H9 (cell line): ENCODE measurements at regions not wholly inside any gene's neighbourhood (a gene's known extent, or its start where the extent isn't known, plus 50 kb on each side); places are given as distances from the start of the nearest gene placed in this dataset.

Experiments used
- DNase-seq: peaks from one replicate; pipeline ENCODE4 v3.0.0-alpha.2; 2017
- H2AFZ ChIP-seq: one replicate; pipeline ENCODE4 v1.6.1; 2013; ENCODE audit warnings: mild to moderate bottlenecking, low read length, control low read depth, moderate library complexity
- H2AK5ac ChIP-seq: 2 replicates; pipeline ENCODE4 v1.6.1; 2013; ENCODE audit warnings: low read length, control low read depth, mixed read lengths; ENCODE audit not compliant: insufficient read length
- H2BK120ac ChIP-seq: one replicate; pipeline ENCODE4 v1.6.1; 2013; ENCODE audit warnings: low read depth, mild to moderate bottlenecking, low read length, control low read depth, inconsistent platforms; ENCODE audit not compliant: poor library complexity, severe bottlenecking
- H2BK12ac ChIP-seq: 2 replicates; pipeline ENCODE4 v1.6.1; 2013; ENCODE audit warnings: low read length, control low read depth, mixed read lengths, low read depth; ENCODE audit not compliant: insufficient read length
- H2BK15ac ChIP-seq: 2 replicates; pipeline ENCODE4 v1.6.1; 2013; ENCODE audit warnings: low read depth, low read length, control low read depth
- H2BK20ac ChIP-seq: one replicate; pipeline ENCODE4 v1.6.1; 2013; ENCODE audit warnings: low read depth, mild to moderate bottlenecking, low read length, control low read depth, inconsistent platforms; ENCODE audit not compliant: poor library complexity, severe bottlenecking
- H2BK5ac ChIP-seq: 2 replicates; pipeline ENCODE4 v1.6.1; 2013; ENCODE audit warnings: low read length, control low read depth, mixed read lengths; ENCODE audit not compliant: insufficient read length
- H3K14ac ChIP-seq: 2 replicates; pipeline ENCODE4 v1.6.1; 2013; ENCODE audit warnings: low read length, control low read depth; ENCODE audit not compliant: insufficient read depth
- H3K18ac ChIP-seq: 2 replicates; pipeline ENCODE4 v1.6.1; 2013; ENCODE audit warnings: low read depth, mild to moderate bottlenecking, mixed read lengths, low read length, control low read depth; ENCODE audit not compliant: insufficient read length
- H3K23ac ChIP-seq: 2 replicates; pipeline ENCODE4 v1.6.1; 2013; ENCODE audit warnings: low read length, control low read depth, mixed read lengths, low read depth; ENCODE audit not compliant: insufficient read length
- H3K23me2 ChIP-seq: 2 replicates; pipeline ENCODE4 v1.6.1; 2013; ENCODE audit warnings: low read depth, mild to moderate bottlenecking, mixed read lengths, low read length, control low read depth; ENCODE audit not compliant: insufficient read length, poor library complexity, severe bottlenecking
- H3K27ac ChIP-seq: 2 replicates; pipeline ENCODE4 v1.5.1; 2013; ENCODE audit warnings: low read length, control low read depth, mixed read lengths, low read depth; ENCODE audit not compliant: insufficient read length
- H3K27me3 ChIP-seq: 2 replicates; pipeline ENCODE4 v1.6.1; 2013; ENCODE audit warnings: low read length, control low read depth, inconsistent platforms; ENCODE audit not compliant: insufficient read depth
- H3K4ac ChIP-seq: 2 replicates; pipeline ENCODE4 v1.6.1; 2013; ENCODE audit warnings: low read depth, mild to moderate bottlenecking, control low read depth, inconsistent platforms, low read length, moderate library complexity
- H3K4me1 ChIP-seq: 2 replicates; pipeline ENCODE4 v1.6.1; 2013; ENCODE audit warnings: low read length, control low read depth, inconsistent platforms; ENCODE audit not compliant: insufficient read depth
- H3K4me2 ChIP-seq: 2 replicates; pipeline ENCODE4 v1.6.1; 2013; ENCODE audit warnings: low read length, control low read depth, mixed read lengths; ENCODE audit not compliant: insufficient read length, insufficient read depth
- H3K56ac ChIP-seq: 2 replicates; pipeline ENCODE4 v1.6.1; 2013; ENCODE audit warnings: low read depth, mild to moderate bottlenecking, mixed read lengths, low read length, control low read depth; ENCODE audit not compliant: insufficient read length
- H3K79me1 ChIP-seq: 2 replicates; pipeline ENCODE4 v1.6.1; 2013; ENCODE audit warnings: low read depth, mild to moderate bottlenecking, moderate library complexity, low read length, control low read depth, inconsistent platforms; ENCODE audit not compliant: insufficient read depth, poor library complexity, severe bottlenecking
- H3K79me2 ChIP-seq: 2 replicates; pipeline ENCODE4 v1.6.1; 2013; ENCODE audit warnings: low read length, control low read depth, inconsistent platforms; ENCODE audit not compliant: insufficient read depth
- H3K9ac ChIP-seq: 2 replicates; pipeline ENCODE4 v1.6.1; 2013; ENCODE audit warnings: low read length, control low read depth, mixed read lengths; ENCODE audit not compliant: insufficient read length; ENCODE audit errors: extremely low read depth
- H3K9me3 ChIP-seq: one replicate; pipeline ENCODE4 v1.6.1; 2013; ENCODE audit warnings: low read depth, low read length, inconsistent platforms; ENCODE audit not compliant: control insufficient read depth
- H3T11ph ChIP-seq: one replicate; pipeline ENCODE4 v1.6.1; 2013; ENCODE audit warnings: mild to moderate bottlenecking, low read length, control low read depth, inconsistent platforms
- H4K20me1 ChIP-seq: one replicate; pipeline ENCODE4 v1.6.1; 2013; ENCODE audit not compliant: control insufficient read depth, insufficient read length, insufficient read depth
- H4K5ac ChIP-seq: 2 replicates; pipeline ENCODE4 v1.6.1; 2013; ENCODE audit warnings: low read depth, mild to moderate bottlenecking, mixed read lengths, low read length, control low read depth; ENCODE audit not compliant: insufficient read length
- H4K8ac ChIP-seq: replicated peaks from 2 replicates; pipeline ENCODE4 v1.6.1; 2013; ENCODE audit warnings: low read length, control low read depth, mixed read lengths, low read depth; ENCODE audit not compliant: insufficient read length
- H4K91ac ChIP-seq: 2 replicates; pipeline ENCODE4 v1.6.1; 2013; ENCODE audit warnings: low read depth, mild to moderate bottlenecking, moderate library complexity, mixed read lengths, low read length, control low read depth; ENCODE audit not compliant: insufficient read length
- H3K27ac Mint-ChIP-seq, 3 experiments: 2 replicates in 2 of 3; 3 replicates in 1 of 3; pipeline ENCODE4 v1.8.0; 2020 to 2021; ENCODE audit warnings: mixed read lengths in 3 of 3, mild to moderate bottlenecking in 1 of 3, moderate library complexity in 1 of 3
- H3K27me3 Mint-ChIP-seq: 2 replicates; pipeline ENCODE4 v1.8.0; 2021; ENCODE audit warnings: low read depth, mild to moderate bottlenecking, moderate library complexity, mixed read lengths
- H3K36me3 Mint-ChIP-seq, 3 experiments: 2 replicates in 2 of 3; 3 replicates in 1 of 3; pipeline ENCODE4 v1.8.0; 2020 to 2021; ENCODE audit warnings: low read depth in 3 of 3, mixed read lengths in 3 of 3; ENCODE audit not compliant: insufficient read depth in 1 of 3
- H3K4me1 Mint-ChIP-seq, 2 experiments: 2 replicates each; pipeline ENCODE4 v1.8.0; 2020; ENCODE audit warnings: mixed read lengths in 2 of 2
- H3K4me3 Mint-ChIP-seq, 2 experiments: 2 replicates in 1 of 2; 3 replicates in 1 of 2; pipeline ENCODE4 v1.8.0; 2020 to 2021; ENCODE audit warnings: mild to moderate bottlenecking in 2 of 2, mixed read lengths in 2 of 2, moderate library complexity in 1 of 2
- H3K9me3 Mint-ChIP-seq, 2 experiments: 2 replicates in 1 of 2; 3 replicates in 1 of 2; pipeline ENCODE4 v1.8.0; 2020; ENCODE audit warnings: mild to moderate bottlenecking in 2 of 2, mixed read lengths in 2 of 2, moderate library complexity in 1 of 2
- WGBS: extraction: QIAGEN DNeasy Blood & Tissue Kit; methylation state at CpG from one replicate; pipeline ENCODE4 v1.1.7; 2013; ENCODE audit warnings: missing lambda C conversion rate, low lambda C conversion rate, mixed read lengths; ENCODE audit not compliant: insufficient read length; ENCODE audit errors: extremely low coverage; 5-methylcytosine and 5-hydroxymethylcytosine counted together
- TF ChIP-seq, protein P1 (sequence below): fragments of 200-600 bp; sonication (generic); conservative IDR thresholded peaks from 3 replicates; pipeline ENCODE4 v1.8.0; 2021; ENCODE audit warnings: antibody characterized with exemption, mild to moderate bottlenecking

DNA sequence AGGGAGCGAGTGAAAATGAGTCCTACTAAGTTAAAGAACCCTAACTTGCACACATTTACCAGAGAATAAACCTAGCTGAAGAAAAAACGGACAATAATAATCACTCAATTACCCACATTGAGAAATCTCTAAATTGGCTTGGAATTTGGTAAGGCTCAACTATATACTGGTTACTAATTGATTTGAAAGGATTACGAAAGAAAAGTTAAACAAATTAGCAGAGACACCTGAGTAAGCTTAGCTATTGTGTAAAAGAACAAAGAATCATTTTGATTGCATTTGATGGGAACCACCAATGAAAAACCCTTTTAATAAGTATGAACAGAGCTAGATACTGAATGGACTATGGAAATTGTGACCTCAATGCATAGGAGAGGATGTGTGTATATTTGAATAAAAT is 118.6 kb upstream of the ADGRF1 start:
- Histone ChIP-seq H4K5ac (no peak overlapping the region), H3K27ac (no peak overlapping the region), H3K14ac (no peak overlapping the region), H3K23me2 (no peaks in the 10 kb centered on the region), H3K18ac (no peak overlapping the region), H2BK15ac (no peak overlapping the region), H2BK120ac (no peak overlapping the region), H4K8ac (no peak overlapping the region), H2AFZ (no peak overlapping the region), H2AK5ac (no peak overlapping the region), H3K9me3 (no peaks in the 10 kb centered on the region), H3K79me1 (no peaks in the 10 kb centered on the region), H3K27me3 (no peaks in the 10 kb centered on the region), H2BK5ac (no peak overlapping the region), H2BK12ac (no peak overlapping the region), H3K4ac (no peak overlapping the region), H4K91ac (no peak overlapping the region), H3T11ph (no peak overlapping the region), H2BK20ac (no peak overlapping the region), H3K9ac (no peak overlapping the region), H3K79me2 (no peaks in the 10 kb centered on the region), H4K20me1 (no peaks in the 10 kb centered on the region), H3K56ac (no peak overlapping the region), H3K23ac (no peak overlapping the region), H3K4me2 (no peak overlapping the region), H3K4me1 (no peaks in the 10 kb centered on the region)
- Mint-ChIP-seq H3K27ac (no peak overlapping the region), H3K27me3 (no peaks in the 10 kb centered on the region), H3K9me3 (no peaks in the 10 kb centered on the region), H3K4me3 (no peak overlapping the region), H3K4me1 (peaks cover 4 to 5% of the 10 kb centered on the region in 2 experiments; a peak in 1 of 4 replicates), H3K36me3 (no peaks in the 10 kb centered on the region)
- TF ChIP-seq, protein P1, sequence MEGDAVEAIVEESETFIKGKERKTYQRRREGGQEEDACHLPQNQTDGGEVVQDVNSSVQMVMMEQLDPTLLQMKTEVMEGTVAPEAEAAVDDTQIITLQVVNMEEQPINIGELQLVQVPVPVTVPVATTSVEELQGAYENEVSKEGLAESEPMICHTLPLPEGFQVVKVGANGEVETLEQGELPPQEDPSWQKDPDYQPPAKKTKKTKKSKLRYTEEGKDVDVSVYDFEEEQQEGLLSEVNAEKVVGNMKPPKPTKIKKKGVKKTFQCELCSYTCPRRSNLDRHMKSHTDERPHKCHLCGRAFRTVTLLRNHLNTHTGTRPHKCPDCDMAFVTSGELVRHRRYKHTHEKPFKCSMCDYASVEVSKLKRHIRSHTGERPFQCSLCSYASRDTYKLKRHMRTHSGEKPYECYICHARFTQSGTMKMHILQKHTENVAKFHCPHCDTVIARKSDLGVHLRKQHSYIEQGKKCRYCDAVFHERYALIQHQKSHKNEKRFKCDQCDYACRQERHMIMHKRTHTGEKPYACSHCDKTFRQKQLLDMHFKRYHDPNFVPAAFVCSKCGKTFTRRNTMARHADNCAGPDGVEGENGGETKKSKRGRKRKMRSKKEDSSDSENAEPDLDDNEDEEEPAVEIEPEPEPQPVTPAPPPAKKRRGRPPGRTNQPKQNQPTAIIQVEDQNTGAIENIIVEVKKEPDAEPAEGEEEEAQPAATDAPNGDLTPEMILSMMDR, result no peak
- no CpG with 5 or more reads among the region's 3 CpGs for WGBS
- no peak for DNase-seq
